ENCODE measurements at regions not wholly inside any gene's neighbourhood (a gene's known extent, or its start where the extent isn't known, plus 50 kb on each side); places are given as distances from the start of the nearest gene placed in this dataset.

DNA sequence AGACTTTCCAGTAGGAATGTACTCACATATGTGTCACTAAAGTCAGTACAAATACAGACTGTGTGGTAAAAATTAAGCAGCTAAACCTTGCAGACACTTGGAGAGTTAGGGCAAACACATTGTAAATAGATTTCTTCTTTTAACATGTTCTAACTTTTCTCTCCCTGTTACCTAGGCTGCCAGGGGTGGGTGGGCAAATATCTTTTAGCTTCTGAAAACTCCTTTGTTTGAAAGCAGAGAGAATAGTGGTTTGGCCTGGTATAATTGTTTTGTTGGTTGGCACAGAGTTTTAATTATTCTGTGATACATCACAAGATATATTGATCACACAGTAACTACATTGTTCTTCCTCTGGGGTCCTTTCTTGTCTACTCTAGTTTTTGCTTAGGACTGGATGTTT lies 289.8 kb upstream of the DACH1 start:
- ChIA-PET SMC1A (ENCODE audit: uncharacterized antibody, unreplicated experiment) (no interaction called here), RAD21 (ENCODE audit: unreplicated experiment) (no interaction called here), POLR2A (no interaction called here), CTCF (no interaction called here)
- in situ Hi-C loops (cut with MboI) (no loop called here), intact Hi-C loops (cut with micrococcal nuclease; ENCODE audit: unreplicated experiment) (no loop called here)
- BruUV-seq (replicated peaks), result no TSS peak
- no peak for ATAC-seq
- H3K9ac ChIP-seq (ENCODE audit: control insufficient read depth, insufficient read depth, low read length), result no peak overlapping the region
- H3K4me2 ChIP-seq (ENCODE audit: control insufficient read depth, insufficient read depth), result no peak overlapping the region
- no peaks in the 10 kb centered on the region for H3K36me3 ChIP-seq (ENCODE audit: control insufficient read depth in 2 of 2, insufficient read depth in 2 of 2, low read length in 1 of 2)
- H2AFZ ChIP-seq (ENCODE audit: control insufficient read depth, low read depth, low read length), result no peak overlapping the region
- TF ChIP-seq WRNIP1 (IDR thresholded peaks at IDR 0.05; ENCODE audit: borderline replicate concordance, low read depth, low read length) (no peak), FOS (IDR thresholded peaks at IDR 0.05; ENCODE audit: borderline replicate concordance, extremely low read depth, insufficient read length) (no peak), HDGF (IDR thresholded peaks at IDR 0.05) (no peak), RBBP5 (conservative IDR thresholded peaks at IDR 0.05) (no peak), SPI1 (IDR thresholded peaks at IDR 0.05; ENCODE audit: borderline replicate concordance, insufficient read depth, low read depth, low read length) (no peak), SMARCA5 (IDR thresholded peaks at IDR 0.05) (no peak), RB1 (IDR thresholded peaks at IDR 0.05; ENCODE audit: borderline replicate concordance) (no peak), SMC3 (IDR thresholded peaks at IDR 0.05; ENCODE audit: borderline replicate concordance, low read length) (no peak), ZNF384 (IDR thresholded peaks at IDR 0.05; ENCODE audit: borderline replicate concordance, low read depth, low read length) (no peak)
- TF ChIP-seq, protein P1, sequence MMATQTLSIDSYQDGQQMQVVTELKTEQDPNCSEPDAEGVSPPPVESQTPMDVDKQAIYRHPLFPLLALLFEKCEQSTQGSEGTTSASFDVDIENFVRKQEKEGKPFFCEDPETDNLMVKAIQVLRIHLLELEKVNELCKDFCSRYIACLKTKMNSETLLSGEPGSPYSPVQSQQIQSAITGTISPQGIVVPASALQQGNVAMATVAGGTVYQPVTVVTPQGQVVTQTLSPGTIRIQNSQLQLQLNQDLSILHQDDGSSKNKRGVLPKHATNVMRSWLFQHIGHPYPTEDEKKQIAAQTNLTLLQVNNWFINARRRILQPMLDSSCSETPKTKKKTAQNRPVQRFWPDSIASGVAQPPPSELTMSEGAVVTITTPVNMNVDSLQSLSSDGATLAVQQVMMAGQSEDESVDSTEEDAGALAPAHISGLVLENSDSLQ (IDR thresholded peaks at IDR 0.05), result no peak
- no peaks in the 10 kb centered on the region for H3K27me3 ChIP-seq (replicated peaks in 1 of 2; ENCODE audit: control insufficient read depth in 2 of 2, insufficient read depth in 2 of 2, low read length in 1 of 2)
- no peaks in the 10 kb centered on the region for H3K9me3 ChIP-seq (replicated peaks; ENCODE audit: control insufficient read depth, insufficient read depth, low read length)
- DNase-seq (ENCODE audit: low read depth, low spot score), result no peak
- H4K20me1 ChIP-seq (ENCODE audit: control insufficient read depth, insufficient read depth), result no peaks in the 10 kb centered on the region
- H3K27ac ChIP-seq (ENCODE audit: control insufficient read depth, insufficient read depth), result no peak overlapping the region
- no peak for FAIRE-seq
- H3K79me2 ChIP-seq (ENCODE audit: control insufficient read depth, insufficient read depth, low read length), result no peaks in the 10 kb centered on the region
- H3K4me1 ChIP-seq (ENCODE audit: control insufficient read depth, insufficient read depth, low read length), result no peaks in the 10 kb centered on the region
- no peak overlapping the region for H3K4me3 ChIP-seq
